Kasumi-1 (cell line): ENCODE measurements at regions not wholly inside any gene's neighbourhood (a gene's known extent, or its start where the extent isn't known, plus 50 kb on each side); places are given as distances from the start of the nearest gene placed in this dataset.
"Not testable (repeated sequence)": the region's sequence is repeated elsewhere in the genome, so short reads cannot be mapped to it uniquely, and the experiment has no call there.

Experiments
- DNase-seq, 2 experiments: peaks; one replicate each; lab custom pipeline; 2025; lab: John Stamatoyannopoulos, UW

DNA sequence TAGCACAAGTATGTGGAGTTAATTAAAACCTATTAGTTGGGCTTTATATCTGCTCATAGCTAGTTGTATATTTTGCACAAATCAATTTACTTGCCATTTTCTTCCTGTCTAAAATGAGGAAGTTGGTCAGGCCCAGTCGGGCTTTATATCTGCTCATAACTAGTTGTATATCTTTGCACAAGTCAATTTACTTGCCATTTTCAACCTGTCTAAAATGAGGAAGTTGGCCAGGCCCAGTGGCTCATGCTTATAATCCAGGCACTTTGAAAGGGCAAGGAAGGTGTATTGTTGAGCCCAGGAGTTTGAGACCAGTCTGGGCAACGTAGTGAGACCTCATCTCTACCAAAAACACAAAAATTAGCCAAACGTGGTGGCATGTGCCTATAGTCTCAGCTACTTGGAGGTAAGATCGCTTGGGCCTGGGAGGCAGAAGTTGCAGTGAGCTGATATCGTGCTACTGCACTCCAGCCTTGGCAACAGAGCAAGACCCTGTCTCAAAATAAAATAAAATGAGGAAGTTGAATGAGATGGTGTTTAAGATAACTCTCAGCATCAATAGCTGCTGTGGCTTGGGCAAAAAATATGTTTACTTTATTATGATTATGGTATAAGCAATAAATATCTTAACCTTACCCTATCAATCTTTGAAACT lies 1558.6 kb upstream of the RAG2 start:
- peak; percentile 86 to 89 for DNase-seq

DNA sequence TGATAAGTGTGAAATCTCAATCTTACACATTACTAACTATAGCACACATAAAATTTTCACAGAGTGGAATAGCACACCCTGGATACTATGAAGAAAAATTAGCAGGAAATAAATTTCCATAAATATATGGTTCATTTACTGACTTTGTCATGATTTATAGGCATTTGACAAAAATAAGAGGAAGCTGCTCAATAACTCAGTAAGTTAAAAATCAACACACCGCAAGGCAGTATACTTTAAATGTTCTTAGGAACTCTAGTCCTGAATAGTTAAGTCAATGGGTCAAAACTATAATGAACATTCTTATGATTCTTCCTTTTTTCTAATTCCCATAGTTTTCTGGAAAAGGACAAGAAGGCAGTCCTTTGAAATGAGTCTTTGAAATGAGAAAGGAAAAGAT lies 1557.8 kb upstream of the RAG2 start:
- no peak for DNase-seq

DNA sequence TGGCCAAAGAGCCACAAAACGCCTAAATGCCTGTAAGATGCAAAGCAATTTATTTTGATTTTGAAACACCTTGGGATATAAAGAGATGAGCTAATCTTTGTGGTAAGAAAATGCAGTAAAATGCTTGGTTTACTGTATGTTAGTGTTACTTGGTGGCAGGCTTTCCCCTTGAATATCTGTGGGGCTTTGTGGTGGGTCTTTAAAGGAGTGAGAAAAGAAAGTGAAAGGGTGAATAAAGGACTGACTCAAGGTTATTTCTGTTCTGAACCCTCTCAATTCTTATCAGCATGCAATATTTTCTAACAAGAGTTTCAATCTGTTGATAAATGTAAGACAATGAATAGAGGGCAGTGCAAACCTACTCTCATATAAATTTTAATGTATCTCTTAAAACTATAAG lies 1555.9 kb upstream of the RAG2 start:
- no peak for DNase-seq

DNA sequence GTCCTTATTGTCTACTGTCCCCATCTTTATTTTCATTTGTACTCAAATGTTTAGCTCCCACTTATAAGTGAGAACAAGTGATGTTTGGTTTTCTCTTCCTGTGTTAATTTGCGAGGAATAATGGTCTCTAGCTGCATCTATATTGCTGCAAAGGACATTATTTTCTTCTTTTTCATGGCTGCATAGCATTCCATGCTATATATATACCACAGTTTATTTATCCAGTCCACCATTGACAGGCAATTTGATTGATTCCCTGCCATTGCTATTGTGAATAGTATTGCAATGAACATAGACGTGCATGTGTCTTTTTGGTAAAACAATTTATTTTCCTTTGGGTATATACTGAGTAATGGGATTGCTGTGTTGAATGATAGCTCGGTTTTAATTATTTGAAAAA lies 1545.8 kb upstream of the RAG2 start:
- DNase-seq = no peak

DNA sequence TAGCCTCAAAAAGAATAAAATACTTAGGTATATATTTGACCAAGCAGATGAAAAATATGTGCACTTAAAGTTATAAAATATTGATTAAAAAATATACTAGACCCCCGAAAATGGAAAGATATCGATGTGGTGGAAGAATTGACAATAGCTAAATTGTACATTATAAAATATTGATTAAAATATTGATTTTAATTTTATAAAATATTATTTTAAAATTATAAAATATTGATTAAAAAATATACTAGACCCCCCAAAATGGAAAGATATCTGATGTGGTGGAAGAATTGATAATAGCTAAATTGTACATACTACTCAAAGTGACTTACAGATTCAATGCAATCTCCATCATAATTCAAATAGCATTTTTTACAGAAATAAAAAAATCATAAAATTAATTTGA lies 1540.9 kb upstream of the RAG2 start:
- DNase-seq = no peak

DNA sequence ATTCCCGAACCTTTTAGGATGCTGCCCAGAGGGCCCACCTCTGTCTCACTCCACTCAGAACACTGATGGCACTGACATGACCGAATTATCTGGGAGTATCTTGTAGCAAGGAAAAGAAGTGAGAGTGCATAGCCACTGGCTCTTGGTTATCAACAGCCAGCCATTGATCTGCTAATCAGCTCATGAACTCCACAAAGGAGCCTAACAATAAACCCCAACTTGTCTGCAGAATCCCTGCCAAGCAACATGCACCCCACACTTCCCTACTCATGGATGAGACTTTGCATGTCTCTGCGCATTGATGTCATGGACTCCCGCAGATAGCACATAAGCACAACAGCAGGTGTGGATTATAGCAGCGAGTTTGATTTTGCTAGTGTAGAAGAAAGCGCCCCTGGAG lies 1538.9 kb upstream of the RAG2 start:
- DNase-seq = no peak

DNA sequence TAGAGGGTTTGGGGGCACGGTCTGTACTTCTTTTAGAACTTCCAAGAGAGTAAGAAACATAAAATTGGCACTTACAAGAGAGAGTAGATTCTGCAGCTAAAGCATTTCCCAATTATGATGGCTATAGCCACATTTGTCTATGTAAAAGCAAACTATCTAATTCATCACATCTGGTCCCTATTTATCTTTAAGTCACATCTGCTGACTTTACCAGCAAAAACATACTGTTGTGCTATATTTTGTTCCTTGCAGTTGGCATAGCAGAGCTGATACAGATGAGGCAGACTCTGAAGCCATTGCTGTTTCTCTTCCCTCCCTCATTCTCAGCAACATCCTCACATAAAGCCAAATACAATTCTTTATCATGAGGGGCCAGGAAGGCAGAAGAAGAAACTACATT lies 1533.5 kb upstream of the RAG2 start:
- no peak for DNase-seq

DNA sequence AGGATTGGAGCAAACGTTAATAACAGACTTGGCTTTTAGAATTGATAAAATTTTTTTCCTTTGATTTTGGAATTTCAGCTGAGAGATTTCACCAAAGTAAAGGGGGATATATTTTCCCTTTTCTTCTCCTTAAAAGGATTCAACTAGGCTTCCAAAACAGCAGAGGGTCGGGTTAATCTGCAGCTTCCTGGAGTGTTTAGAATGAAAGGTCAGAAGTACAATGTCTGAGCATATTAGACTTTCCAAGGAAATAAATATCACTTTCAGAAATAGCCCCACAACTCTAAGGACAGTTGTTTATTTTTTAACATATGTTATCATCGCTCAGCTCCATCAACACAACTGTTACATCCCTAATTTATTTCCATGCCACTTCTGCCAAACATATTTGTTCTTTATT lies 1532.9 kb upstream of the RAG2 start:
- no peak for DNase-seq

DNA sequence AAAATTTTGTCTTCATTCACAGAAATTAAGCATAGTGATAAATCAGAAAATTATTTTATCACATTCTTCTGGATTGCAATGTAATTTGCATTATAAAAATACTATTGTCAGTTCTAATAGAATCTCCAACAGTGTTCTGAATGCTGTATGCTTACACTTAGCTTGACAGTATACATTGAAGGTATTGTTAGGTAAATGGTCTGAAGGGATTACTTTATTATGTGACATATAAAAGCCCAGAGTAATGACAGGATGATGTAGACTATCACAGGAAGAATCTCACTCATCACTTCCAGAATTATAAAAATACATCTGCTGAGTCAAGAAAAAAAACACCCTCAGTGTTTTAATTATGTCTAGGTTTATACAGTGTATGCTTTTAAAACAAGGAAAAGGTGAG lies 1532.5 kb upstream of the RAG2 start:
- DNase-seq = no peak

DNA sequence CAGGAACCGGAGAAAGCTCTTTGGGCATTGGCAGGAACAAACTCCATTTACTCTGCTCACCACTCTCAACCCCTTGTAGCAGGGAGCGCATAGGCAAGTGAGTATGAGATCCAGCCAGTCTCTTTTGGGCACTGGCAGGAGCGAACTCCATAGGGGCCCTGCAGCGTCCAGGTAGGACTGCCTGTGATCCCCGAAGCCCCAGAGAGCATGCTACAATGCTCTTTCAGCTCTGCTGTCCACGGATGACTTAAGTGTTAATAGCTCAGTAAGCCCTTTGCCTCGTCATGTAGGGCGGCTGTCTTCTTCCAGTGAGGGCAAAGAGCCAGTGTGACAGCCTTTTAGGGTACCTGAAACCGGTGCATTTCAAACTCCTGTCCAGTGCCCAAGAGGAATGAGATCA lies 1525.6 kb upstream of the RAG2 start:
- DNase-seq = no peak

DNA sequence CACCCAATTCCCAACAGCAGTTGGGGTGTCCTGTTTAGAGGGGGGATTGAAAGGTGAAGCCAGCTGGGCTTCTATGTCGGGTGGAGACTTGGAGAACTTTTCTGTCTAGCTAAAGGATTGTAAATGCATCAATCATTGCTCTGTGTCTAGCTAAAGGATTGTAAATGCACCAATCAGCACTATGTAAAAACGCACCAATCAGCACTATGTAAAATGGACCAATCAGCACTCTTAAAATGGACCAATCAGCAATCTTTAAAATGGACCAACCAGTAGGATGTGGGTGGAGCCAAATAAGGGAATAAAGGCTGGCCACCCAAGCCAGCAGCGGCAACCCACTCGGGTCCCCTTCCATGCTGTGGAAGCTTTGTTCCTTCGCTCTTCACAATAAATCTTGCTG lies 1518.6 kb upstream of the RAG2 start:
- DNase-seq = not testable (repeated sequence)

DNA sequence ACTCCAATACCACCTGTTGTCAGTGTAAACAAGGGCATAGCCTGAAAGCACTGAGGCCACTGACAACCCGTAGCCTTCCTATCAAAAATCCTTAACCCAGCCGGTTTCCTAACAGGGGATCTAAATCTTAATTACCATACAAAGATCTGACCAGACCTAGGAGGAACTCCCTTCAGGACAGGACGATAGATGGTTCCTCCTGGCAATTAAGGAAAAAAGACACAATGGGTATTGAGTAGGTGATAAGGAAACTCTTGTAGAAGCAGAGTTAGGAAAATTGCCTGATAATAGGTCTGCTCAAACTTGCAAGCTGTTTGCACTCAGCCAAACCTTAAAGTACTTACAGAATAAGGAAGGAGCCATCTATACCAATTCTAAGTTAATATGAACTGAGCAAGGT lies 1517.3 kb upstream of the RAG2 start:
- DNase-seq = not testable (repeated sequence)

DNA sequence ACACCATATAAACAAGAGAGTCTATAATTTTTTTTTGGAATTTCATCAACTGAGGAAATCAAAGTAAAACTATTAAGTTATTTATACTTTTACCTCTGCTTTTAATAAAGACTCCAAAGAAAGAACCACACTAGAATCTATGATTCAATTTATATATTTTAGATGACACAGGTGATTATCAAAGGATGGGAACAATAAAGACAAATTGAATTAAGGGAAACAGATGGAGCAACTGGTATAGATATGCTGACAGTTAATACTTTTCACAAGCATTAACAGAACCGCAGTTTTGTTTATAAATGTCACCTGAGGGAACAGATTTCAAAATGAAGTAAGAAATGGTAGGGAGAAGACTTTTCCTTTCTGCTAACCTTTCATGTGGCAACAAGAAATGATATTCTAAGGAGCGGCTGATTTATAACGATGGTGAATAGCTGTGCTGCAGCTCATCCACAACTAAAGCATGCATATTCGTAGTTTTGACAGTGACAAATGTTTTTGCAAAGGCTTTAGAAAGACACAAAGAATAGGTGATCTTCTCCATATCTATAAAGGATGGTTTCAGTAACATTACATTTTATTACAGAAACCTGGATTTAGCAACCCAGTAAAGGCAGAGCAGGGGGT lies 1502.9 kb upstream of the RAG2 start:
- no peak for DNase-seq

DNA sequence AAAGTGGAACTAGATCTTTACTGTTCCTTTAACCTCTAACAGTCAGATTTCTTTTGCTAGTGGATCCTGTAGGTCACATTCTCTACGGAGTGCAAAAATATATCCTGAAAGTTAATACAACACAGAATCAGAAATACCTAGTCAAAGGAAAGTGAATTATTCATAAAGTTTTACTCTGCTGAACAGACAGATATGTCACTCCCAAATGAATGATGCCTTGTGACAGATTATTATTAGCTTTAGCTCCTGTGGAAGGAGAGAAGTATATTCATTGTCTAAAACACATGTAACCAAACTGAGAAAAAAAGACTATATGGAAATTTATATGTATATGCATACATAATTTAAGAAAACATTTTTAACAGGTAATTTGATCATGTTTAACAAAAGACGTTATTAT lies 1497.2 kb upstream of the RAG2 start:
- no peak for DNase-seq

DNA sequence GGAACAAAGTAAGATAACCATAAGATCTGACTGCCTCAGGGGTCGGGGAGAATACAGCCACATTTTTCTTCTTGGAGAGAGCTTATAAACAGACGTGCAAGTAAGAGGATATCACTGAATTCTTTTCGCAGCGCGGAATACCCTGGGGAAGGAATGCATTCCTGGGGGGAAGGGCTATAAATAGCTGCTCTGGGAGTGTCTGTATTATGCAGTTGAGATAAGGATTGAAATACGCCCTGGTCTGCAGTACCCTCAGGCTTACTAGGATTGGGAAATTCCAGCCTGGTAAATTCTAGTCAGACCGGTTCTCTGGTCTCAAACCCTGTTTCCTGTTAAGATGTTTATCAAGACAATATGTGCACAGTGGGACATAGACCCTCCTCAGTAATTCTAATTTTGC lies 1491.7 kb upstream of the RAG2 start:
- DNase-seq = no peak

DNA sequence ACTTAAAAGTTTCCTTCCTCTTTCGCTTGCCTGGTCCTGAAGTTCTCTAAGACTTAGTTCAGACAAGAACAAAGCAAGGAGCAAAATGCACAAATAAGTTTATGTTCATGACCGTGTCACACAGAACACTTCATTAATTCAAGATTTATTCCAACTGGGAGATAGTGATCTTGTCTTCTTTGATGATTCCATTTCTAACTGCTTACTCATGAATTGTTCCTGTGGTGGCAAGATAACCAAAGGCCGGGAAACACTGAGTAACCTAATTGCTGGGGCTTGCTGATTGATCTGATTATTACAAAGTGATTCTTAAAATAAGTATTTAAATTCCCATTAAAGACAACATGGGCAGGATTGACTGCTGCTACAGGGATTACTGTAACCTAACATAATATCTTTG lies 1462.9 kb upstream of the RAG2 start:
- no peak for DNase-seq

DNA sequence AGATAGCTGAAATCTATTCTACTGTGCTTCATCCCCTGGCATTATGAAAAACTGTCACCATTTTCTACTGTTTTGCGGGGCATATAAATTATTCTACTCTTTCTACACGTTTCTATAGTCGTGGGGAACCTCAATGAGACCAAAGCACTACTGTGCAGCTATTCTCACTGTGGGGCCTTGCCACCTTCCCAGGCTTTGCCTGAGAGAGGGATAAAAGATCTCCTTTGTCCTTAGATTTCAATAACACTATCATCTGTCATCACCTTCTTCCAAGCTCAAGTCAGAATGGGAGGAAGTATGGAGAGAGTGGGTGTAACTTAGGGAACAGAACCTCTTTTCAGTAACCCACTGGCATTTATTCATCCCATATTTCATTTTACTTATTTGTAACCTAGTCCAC lies 1462.1 kb upstream of the RAG2 start:
- DNase-seq = no peak

DNA sequence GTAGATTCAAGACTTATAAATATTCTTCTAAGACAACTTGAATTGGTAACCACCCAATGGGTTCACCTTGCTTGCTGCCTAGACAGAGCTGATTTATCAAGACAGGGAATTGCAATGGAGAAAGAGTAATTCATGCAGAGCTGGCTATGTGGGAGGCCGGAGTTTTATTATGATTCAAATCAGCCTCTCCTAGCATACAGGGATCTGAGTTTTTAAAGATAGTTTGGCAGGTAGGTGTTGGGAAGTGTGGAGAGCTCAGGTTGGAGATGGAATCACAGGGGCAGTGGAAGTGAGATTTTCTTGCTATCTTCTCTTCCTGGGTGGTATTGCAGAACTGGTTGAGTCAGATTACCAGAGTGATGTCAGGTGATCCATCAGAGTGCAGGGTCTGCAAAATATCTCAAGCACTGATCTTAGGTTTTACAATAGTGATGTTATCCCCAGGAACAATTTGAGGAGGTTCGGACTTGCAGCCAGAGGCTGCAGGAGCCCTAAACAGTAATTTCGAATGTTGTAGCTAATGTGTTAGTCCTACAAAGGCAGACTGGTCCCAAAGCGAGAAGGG lies 1448.6 kb upstream of the RAG2 start:
- DNase-seq = no peak

DNA sequence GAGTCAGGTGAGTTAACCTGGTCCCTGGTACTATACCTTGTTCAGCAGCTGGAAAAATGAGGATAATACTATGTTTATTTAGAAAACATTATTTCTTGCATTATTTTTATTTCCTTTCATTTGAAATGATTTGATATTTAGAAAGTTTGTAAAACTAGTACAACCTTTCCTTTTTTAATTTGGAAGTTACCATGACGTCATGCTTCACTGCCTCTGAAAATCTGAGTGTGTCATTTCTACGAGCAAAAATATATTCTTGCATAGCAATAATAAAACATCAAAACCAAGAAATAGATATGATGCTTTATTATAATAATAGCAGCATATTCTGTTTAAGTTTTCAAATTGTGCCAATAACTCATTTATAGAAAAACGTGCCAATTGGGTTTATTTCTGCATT lies 1445.0 kb upstream of the RAG2 start:
- DNase-seq = no peak

DNA sequence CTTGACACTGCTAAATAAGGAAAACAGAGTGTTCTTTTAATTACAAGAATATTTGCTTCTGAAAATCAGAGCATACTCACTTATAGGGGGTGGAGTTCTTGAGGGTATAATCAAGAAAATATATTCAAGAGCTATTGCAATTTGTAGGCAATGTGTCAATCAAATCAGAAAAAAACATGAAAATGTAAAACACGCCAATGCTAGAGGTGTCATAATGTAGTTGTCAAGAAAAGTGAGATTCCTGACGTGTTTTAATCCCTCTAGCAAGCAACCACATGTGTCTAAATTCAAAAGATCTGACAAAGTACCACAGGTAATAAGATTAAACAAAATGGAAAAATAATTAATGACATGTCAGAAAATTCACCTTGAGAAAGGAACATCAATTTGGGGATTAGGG lies 1440.7 kb upstream of the RAG2 start:
- DNase-seq = no peak

DNA sequence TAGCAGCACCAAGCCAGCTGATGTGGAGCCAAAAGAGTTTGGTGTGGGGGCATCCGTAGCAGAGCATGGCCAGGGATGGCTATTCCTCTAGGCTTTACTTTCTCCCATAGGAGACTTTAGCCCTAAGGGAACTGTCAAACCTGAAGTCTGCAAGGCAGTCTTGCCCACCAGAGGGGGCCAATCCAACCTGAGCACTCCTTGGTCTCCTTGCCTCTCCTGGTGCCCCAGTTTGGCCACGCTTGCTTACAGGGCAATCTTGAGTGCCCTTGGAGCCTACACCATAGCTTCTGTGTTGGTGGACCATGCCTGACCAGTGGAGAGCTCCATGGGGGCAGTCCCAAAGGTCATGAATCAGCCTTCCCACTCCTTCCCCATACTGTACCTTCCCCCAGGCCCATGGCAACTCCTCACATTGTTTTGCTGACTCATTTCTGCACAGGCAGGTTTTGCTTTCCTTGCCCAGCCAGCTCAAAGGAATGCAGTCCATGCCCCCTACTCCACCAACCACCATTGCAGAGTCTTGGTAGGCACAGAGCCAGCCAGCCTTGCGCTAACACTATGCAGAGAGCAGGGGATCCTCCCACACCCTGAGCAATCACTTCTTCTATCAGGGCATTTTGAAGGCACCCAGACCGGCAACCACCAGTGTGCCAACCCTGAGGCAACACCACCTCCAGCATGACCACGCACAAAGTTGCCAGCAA lies 1421.2 kb upstream of the RAG2 start:
- DNase-seq = no peak

DNA sequence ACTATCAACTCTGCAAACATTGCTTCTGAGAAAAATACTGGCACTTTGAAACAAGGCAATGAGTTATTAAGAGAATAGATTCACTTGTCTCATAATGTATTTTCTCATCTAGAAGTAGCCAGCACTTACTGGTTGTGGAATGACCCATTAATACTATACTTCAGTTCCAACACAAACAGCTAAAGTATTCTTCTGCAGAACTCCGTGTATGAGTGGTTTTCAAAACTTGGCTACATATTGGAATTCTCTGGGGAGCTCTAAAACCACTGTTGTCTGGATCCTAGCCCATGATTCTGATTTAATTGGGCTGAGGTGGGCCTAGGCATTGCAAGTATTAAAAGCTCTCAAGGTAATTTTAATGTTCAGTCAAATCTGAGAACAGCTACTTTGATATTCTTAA lies 1416.4 kb upstream of the RAG2 start:
- DNase-seq = no peak

DNA sequence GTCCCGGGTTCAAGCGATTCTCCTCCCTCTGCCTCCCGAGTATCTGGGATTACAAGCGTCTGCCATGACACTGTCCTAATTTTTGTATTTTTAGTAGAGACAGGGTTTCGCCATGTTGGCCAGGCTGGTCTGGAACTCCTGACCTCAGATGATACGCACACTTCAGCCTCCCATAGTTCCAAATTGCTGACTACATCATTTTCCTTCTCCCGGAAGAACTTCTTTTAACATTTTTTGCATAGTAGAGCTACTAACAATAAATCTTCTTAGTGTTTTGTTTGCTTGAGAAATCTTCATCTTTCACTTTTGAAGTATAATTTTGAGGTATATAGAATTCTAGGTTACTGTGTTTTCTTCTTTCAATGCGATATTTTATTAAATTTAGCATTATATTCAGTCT lies 1415.1 kb upstream of the RAG2 start:
- no peak for DNase-seq
